ENCODE measurements at regions not wholly inside any gene's neighbourhood (a gene's known extent, or its start where the extent isn't known, plus 50 kb on each side); places are given as distances from the start of the nearest gene placed in this dataset.

DNA sequence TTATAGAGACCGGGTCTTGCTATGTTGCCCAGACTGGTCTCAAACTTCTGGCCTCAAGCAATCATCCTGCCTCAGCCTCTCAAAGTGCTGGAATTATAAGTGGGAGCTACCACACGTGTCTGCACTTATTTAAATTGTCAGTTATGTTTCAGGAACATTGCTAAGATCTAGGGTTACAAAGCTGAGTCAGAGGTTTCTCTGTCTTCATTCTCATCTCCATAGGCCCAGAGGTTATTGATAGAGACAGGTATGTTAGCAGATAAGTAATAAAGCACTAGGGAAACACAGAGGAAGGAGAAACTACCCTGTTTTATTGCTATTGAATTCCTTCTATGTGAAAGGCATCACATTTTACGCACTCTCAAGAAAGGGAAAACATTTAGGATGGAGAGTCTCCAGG is 214.1 kb downstream of the REEP3 start:
- no peak for DNase-seq

DNA sequence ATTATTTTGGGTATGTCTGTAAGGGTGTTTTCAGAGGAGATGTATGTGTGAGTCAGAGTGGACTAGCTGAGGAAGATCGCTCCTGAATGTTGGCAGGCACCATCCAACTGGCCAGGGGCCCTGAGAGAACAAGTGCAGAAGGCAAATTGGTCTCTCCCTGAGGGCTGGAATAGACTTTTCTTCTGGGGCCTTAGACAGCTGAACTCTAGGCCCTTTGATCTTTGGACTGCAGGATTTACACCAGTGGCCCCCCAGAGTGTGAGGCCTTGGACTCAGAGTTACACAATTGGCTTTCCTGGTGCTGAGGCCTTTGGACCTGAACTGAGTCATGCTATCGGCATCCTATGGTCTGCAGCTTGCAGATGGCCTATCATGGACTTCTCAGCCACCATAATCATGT is 217.2 kb downstream of the REEP3 start:
- DNase-seq, result no peak

DNA sequence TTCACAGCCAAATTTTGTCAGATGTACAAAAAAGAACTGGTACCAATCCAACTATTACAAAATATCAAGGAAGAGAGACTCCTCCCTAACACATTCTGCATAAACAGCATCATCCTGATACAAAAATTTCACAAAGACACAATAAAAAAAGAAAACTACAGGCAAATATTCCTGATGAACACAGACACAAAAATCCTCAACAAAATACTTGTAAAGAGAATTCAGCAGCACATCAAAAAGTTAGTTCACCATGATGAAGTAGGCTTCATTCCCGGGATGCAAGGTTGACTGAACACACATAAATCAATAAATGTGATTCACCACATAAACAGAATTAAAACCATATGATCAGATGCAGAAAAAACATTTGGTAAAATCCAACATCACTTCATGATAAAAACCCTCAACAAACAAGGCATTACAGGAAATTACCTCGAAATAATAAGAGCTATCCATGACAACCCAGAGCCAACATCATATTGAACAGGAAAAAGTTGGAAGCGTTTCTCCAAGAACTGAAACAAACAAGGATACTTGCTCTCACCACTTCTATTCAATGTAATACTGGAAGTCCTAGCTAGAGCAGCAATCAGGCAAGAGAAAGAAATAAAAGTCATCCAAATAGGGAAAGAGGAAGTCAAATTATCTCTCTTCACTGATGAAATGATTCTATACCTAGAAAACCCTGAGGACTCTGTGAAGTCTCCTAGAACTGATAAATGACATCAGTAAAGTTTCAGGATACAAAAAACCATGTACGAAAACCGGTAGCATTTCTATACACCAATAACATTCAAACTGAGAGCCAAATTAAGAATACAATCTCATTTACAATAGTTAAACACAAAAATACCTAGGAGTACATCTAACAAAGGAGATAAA is 223.1 kb downstream of the REEP3 start:
- DNase-seq, result no peak

DNA sequence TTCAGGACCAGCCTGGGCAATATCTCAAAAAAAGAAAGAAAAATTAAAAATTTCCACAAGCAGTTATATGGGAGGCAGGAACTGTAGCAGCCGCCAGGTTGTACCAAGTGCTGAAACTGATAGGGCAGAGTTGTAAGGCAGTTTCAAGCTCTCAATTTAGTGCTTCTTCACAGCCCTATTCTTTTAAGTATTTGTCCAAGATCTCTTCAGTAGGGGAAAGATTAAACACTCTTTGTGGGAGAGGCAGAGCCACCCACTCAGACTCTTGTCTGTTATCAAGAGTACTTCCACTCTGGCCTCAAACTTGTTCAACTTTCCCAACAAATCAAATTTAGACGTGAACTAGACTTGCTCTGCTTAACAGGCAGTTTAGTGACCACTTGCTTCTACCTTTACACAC is 228.7 kb downstream of the REEP3 start:
- DNase-seq, result no peak

DNA sequence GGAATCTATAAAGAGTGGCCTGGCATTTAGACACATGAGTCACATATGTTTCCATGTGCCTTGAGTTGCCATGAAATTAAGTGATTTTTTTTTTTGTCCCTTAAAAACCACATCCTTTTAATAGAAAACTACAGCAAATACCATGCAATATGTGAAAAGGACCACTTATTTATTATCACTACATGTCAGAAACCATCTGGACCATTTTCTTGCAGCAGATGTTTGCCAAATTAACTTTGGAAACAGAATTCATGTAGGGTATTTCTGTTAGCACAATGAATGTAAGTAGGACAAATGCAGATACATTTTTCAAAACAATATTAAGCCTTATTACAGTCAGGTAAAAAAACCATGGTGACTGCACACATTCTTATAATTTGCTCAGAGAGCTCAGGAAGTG is 230.6 kb downstream of the REEP3 start:
- no peak for DNase-seq

DNA sequence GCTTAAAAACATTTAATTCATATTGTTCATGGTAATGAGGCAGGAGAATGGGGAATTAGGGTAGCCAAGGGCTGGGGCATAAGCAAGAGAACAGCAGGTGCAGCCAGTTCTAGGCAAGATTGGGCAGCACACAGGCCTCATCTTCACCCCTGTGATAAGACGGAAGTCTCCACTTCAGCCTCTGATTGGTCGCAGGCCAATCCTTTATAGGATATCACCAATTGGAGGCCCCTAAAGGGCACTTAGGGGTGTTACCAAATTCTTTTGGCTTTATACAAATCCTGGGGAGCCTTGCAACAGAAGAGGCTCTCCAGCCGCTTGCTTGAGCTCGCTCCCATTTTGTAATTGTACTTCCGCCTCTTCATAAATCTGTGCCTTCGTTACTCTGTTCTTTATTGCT is 231.1 kb downstream of the REEP3 start:
- DNase-seq, result no peak

DNA sequence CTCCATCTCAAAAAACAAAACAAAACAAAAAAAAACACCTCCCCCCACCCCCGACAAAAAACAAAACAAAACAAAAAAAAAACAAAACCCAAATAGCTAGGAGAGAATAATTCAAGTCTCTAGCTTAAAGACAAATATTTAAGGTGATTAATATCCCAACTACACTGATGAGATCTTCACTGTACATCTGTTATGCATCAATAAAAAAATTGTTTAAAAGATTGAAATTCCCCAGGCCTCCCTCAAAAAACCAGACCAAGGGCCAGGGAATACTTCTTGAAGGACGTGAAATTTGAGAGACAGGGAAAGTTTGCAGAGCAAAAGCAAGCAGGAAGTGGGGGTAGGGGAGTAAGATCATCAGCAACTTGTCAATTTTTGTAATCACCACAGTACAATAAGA is 232.6 kb downstream of the REEP3 start:
- DNase-seq, result no peak

DNA sequence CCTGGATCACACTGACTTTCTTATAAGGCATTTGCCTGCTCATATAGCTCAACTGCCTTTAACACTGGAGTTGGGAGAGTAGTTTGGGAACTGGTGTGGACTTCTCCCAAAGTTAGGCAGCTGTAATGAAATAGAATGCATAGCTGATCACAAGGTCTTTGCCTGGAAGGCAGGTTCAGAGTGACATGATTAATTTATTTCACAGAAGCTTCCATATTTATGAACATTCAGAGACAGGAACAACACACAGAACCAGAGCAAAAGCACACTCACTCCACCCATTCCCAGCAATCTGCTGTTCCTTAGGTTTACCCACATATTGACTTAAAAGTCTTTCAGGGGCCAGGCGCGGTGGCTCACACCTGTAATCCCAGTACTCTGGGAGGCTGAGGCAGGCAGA is 234.2 kb downstream of the REEP3 start:
- no peak for DNase-seq

DNA sequence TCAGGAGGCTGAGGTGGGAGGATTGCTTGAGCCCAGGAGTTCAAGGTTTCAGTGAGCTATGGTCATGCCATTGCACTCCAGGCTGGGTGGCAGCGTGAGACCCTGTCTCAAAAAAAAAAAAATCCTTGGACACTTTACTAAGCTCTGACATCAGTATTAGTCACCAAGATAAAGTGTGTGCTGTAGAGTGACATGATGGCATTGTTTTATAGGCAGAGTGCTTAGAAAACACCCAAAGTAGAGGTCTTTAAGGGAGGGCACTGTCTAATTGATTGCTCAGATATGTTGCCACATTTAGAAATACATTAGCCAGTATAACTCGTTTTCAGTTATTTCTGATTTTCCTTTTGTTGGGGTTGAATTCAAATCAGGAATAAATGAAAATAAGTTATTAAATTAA is 235.9 kb downstream of the REEP3 start:
- no peak for DNase-seq

DNA sequence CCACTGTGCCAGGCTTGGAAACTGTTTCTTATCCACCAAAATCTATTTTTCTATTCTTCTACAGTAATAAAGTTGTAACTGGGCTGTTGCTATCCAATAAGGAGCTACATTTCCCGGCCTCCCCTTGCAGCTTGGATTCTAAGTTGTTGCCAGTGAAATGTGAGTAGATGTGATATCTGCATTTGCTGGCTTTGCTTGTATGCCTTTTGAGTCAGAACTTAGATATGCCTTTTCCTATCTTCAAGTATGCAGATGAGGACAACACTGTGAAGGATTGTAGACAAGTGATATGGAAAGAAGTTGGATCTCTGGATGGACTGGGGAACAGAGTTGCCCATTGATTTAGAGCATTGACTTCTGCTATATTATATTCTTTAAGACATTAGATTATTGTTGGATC is 236.9 kb downstream of the REEP3 start:
- no peak for DNase-seq

DNA sequence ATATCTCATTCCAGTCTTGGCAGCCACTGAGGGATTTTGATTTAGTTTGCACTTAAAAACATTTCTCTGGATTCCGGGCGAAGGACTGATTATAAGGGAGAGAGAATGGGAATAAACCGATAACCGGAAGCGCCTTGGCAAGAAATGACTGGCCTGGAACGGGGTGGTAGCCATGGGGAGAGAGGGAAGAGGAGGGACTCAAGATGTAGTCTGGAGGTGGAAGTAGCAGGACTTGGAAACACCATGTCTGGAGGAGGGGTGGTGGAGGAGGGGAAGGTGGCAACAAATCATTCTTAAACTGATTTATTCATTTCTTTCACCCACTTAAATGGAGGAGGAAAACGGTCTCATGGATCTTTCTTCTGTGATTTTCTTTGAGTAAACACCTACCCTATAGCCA is 238.1 kb downstream of the REEP3 start:
- no peak for DNase-seq

DNA sequence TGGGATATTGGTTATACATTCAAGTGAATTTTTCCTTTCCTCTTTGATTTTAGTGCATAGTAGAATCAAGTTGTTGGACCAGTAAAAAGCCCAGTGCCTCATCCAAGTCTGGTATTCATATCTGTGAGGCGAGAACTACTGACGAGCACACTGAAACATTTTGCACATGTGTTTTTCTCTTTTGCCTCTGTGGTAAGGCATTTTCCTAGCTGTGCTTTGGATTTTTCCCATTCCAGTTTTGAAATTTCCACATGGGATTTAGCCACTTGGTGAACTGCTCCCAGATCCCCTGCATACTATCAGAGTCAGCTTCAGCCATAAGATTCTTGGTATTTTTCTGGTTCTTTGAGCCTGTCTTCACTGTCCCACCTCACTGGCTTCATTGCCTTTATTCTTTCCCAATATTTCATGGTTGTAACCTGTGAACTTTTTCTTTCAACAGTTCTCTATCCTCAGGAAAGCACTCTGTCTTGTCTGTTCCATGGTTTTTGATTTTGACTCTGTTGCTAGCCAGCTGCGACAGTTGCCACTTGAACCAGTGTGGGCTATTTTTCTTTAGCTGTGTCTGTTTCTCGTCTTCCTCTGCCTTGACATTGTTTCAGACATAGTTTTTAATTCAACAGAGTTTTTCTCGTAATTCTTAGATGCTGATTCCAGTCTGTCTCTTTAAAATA is 239.0 kb downstream of the REEP3 start:
- DNase-seq, result no peak

DNA sequence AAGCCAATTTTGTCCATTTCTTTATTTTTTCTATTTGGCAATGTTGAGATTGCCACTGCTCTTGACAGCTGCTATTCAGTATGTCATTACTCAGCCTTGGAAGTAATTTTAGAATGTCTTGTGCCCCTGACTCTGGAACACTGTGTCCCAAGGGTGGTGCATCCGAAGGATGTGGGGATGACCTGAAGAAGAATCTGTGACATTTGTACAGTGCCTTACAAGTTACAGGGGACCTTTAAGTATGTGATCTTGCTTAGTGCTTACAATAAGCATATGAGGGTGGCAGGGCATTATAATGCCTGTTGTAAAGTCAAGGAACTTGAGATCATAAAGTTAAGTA is 239.5 kb downstream of the REEP3 start:
- DNase-seq, result no peak

DNA sequence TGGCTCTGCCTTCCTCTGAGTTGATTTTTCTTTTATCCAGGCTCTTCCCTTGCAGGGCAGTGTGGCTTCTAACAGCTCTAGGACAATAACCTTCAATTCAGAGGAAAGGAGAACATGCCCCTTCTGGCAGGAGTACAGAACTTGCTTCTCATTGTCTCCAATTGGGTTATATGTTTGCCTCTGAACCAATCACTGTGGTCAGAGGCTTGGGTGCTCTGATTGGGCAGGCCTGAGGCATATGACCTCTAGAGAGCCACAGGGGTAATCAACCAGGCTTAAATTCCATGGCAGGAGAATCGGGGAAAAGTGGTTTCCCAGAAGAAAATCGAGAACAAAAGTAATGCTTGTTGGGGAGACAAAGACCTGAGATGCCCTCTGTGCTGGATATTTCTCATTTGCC is 240.0 kb downstream of the REEP3 start:
- DNase-seq, result no peak

DNA sequence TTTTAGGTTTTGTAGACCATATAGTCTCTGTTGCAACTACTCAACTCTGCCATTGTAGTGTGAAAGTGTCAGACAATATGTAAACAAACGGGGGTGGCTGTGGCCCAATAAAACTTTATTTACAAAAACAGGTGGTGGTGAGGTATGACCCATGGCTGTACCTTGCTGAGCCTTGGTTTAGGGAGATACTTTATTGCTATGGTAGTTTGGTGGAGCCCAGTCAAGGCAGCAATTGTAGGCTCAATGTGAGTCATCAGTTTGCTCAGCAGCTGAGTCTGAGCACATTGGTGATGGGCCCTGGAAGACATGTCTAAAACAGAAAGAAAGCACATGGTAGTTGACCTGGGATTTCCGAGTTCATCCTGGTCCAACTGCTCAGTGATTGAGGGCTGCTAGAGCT is 242.5 kb downstream of the REEP3 start:
- DNase-seq, result no peak

DNA sequence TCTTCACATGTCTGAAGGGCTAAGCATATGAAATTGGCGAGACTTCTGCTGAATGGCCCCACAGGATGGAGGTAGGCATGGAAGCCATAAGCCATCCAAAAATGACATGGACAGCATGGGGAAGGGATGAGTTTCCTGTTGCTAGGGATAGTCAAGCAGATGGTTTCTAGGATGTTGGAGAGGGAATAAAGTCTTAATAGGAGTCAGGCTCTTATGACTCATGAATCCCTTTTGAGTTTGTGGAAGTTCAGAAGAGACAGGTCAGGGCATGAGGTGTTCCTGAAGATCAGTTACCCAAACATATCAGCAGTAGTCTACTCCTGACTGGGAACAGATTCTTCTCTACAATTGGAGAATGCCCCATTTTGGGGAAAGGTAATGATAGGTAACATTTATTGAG is 243.9 kb downstream of the REEP3 start:
- no peak for DNase-seq

DNA sequence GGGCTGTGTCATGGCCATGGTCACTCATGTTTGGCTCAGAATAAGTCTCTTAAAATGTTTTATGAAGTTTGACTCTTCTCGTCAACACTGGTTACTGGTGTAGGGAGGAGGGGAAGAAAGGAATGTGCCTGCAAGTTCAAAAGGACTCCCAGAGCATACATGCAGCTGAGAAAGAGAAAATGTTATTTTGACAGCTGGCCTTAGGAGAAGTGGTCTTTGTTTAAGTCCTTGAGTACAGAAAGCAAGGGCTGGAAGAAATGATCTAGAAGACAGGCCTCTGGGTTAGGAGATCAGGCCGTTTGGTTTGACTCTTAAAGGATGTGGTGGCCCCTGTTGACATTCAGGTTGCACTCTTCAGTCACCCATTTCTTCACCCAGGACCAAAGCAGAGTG is 245.5 kb downstream of the REEP3 start:
- DNase-seq, result peak in 2 of 56 donors; percentile 17 to 37

DNA sequence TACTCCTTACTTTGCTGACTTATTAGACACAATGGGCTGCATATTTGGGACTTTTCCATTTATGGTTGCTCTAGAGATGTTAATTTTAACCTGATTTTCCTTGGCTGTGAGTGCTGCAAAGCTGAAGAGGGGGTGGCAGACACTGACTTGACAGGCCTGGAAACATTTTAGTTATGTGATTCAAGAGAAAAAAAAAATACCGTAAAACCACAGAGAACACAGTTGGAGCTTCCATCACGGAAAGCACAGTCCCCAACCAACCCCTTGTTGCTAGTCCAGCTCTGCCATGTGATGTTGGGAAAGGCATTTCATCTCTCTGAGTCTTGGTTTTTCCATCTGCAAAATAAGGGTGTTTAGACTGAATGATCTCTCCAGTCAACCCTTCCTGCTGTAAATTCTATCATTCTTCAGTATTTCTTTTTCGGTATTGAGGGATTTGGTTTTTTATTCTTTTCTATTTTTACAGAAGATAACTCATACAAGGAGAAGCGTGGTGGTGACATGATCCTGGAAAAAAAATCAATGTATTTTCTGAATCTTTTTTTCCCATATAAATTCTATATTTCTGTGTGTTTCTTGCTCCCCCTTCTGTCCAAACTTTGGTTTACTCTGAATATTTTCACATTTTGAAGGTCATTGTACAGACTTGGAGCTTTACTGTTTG is 246.1 kb downstream of the REEP3 start:
- DNase-seq, result peak in 16 of 56 donors; percentile 4 to 51 (median 20)

DNA sequence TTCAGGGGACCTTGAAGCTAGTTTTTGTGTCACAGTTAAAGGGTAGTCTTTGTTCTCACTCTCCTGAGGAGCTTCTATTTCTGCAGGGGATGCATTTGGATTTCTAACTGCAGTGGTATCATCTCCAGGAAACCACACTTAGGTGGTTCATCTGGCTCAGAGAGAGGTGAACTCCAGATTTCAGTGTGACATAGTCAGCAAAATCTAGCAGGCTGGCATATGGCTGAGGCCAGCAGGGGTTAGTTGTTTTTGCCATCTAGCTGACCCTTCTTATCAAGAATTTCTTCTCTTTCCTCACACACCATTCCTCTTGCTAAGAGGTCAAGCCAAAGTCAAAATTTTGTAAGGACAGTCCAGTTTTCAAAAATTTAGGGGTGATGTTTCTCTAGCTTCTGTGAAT is 248.2 kb downstream of the REEP3 start:
- no peak for DNase-seq

DNA sequence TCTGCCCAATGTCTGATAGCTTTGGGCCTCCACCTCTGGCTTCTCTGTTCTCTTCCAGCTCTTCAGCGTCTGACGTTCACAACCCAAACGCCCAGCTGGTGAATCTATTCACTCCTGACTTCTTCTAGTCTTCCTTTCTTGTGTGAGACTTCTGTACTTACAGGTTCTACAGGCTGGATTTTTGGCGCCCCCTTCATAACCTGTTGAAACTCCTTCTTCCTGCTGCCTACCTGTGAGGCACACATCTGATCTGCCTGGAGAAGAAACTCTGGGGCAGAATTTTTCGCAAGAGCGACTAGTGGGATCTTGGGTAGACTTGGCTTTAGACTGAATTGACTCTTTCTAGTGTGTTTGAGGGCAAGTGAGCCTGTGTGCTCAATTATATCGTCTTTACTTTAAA is 249.3 kb downstream of the REEP3 start:
- no peak for DNase-seq

DNA sequence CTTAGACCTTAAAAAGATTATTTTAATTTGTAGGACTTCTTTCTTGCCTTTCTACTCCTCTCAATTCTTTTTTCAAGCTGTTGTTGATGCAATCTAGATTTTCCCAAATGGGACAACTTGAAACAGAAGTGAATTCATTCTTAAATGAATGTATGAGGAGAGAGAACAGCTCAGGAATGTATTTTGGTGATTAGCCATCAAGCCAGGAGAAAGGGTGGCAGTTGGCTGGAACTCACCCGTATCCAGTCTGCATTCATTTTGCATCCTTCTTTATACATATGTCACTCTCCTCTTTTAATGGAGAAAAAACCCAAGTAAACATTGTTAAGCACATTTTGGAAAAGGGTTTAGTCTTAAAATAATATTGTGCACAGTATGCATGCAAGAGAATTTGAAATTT is 251.3 kb downstream of the REEP3 start:
- no peak for DNase-seq

DNA sequence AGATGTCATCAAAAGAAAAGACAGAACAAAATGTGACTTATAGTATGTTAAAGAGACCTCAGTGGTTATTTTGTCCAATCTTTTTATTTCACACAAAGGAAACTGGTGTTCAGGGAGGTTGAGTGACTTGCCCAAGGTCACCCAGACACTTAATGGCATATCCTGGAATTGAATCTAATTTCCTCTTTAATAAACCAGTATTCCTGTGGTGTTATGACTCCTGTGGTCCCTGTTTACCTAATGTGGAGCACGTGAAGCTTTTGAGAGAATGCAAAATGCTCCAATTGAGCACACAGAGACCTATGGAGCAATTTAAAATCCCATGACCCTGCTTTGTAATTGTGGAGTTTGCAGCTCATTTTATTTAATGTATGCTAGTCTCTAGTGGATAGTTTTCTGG is 251.9 kb downstream of the REEP3 start:
- no peak for DNase-seq

DNA sequence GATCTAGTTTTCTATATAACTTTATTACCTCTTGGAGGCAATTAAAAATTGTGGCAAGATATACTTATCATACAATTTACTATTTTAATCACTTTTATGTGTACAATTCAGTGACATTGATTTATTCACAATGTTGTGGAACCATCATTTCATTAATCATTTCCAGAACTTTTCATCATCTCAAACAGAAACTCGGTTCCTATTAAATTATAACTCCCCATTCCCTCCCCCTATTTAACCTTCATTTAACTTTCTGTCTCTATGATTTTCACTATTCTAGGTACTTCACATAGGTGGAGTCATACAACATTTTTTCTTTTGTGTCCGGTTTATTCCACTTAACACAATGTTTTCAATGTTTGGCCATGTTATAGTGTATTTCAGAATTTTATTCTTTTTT is 252.8 kb downstream of the REEP3 start:
- no peak for DNase-seq
